ENCODE measurements at regions not wholly inside any gene's neighbourhood (a gene's known extent, or its start where the extent isn't known, plus 50 kb on each side); places are given as distances from the start of the nearest gene placed in this dataset.
A peak's percentile ranks its signal among the peaks of the same experiment; 100 is the strongest.

GRCh38 chr4:14293582-14293981, 666.1 kb upstream of the BOD1L1 start:
- DNase-seq (ENCODE audit: low spot score): no peak
- in situ Hi-C loops (cut with HindIII; ENCODE audit: low sequenced_read_pairs): no loop called here

GRCh38 chr4:14294611-14295010, 667.1 kb upstream of the BOD1L1 start:
- in situ Hi-C loops (cut with HindIII; ENCODE audit: low sequenced_read_pairs): no loop called here
- DNase-seq (ENCODE audit: low spot score): no peak

- peak; percentile 37 for DNase-seq (ENCODE audit: low spot score)
- in situ Hi-C loops (cut with HindIII; ENCODE audit: low sequenced_read_pairs): no loop called here
These were observed 671.6 kb upstream of the BOD1L1 start for GRCh38 chr4:14299166-14299565.

- in situ Hi-C loops (cut with HindIII; ENCODE audit: low sequenced_read_pairs): no loop called here
- no peak for DNase-seq (ENCODE audit: low spot score)
These were observed 674.5 kb upstream of the BOD1L1 start for GRCh38 chr4:14302021-14302420.

- in situ Hi-C loops (cut with HindIII; ENCODE audit: low sequenced_read_pairs): no loop called here
- no peak for DNase-seq (ENCODE audit: low spot score)
These were observed 676.3 kb upstream of the BOD1L1 start for GRCh38 chr4:14303856-14304255.

- DNase-seq (ENCODE audit: low spot score): no peak
- in situ Hi-C loops (cut with HindIII; ENCODE audit: low sequenced_read_pairs): no loop called here
These were observed 680.7 kb upstream of the BOD1L1 start for GRCh38 chr4:14308229-14308651.

GRCh38 chr4:14309431-14309830, 681.9 kb upstream of the BOD1L1 start:
- no peak for DNase-seq (ENCODE audit: low spot score)
- in situ Hi-C loops (cut with HindIII; ENCODE audit: low sequenced_read_pairs): no loop called here

GRCh38 chr4:14313757-14314156, 686.2 kb upstream of the BOD1L1 start:
- in situ Hi-C loops (cut with HindIII; ENCODE audit: low sequenced_read_pairs): no loop called here
- DNase-seq (ENCODE audit: low spot score): no peak

GRCh38 chr4:14315129-14315528, 687.2 kb upstream of the CPEB2 start:
- no peak for DNase-seq (ENCODE audit: low spot score)
- in situ Hi-C loops (cut with HindIII; ENCODE audit: low sequenced_read_pairs): no loop called here

- in situ Hi-C loops (cut with HindIII; ENCODE audit: low sequenced_read_pairs): no loop called here
- no peak for DNase-seq (ENCODE audit: low spot score)
These were observed 684.9 kb upstream of the CPEB2 start for GRCh38 chr4:14317351-14317750.

- in situ Hi-C loops (cut with HindIII; ENCODE audit: low sequenced_read_pairs): no loop called here
- no peak for DNase-seq (ENCODE audit: low spot score)
These were observed 683.6 kb upstream of the CPEB2 start for GRCh38 chr4:14318671-14319070.

GRCh38 chr4:14321723-14322122, 680.6 kb upstream of the CPEB2 start:
- no peak for DNase-seq (ENCODE audit: low spot score)
- in situ Hi-C loops (cut with HindIII; ENCODE audit: low sequenced_read_pairs): no loop called here

GRCh38 chr4:14323191-14323590, 679.1 kb upstream of the CPEB2 start:
- in situ Hi-C loops (cut with HindIII; ENCODE audit: low sequenced_read_pairs): no loop called here
- no peak for DNase-seq (ENCODE audit: low spot score)

GRCh38 chr4:14329228-14329627, 673.1 kb upstream of the CPEB2 start:
- DNase-seq (ENCODE audit: low spot score): no peak
- in situ Hi-C loops (cut with HindIII; ENCODE audit: low sequenced_read_pairs): no loop called here

- no peak for DNase-seq (ENCODE audit: low spot score)
- in situ Hi-C loops (cut with HindIII; ENCODE audit: low sequenced_read_pairs): no loop called here
These were observed 668.7 kb upstream of the CPEB2 start for GRCh38 chr4:14333616-14334015.

- DNase-seq (ENCODE audit: low spot score): no peak
- in situ Hi-C loops (cut with HindIII; ENCODE audit: low sequenced_read_pairs): no loop called here
These were observed 668.1 kb upstream of the CPEB2 start for GRCh38 chr4:14334166-14334565.

- no peak for DNase-seq (ENCODE audit: low spot score)
- in situ Hi-C loops (cut with HindIII; ENCODE audit: low sequenced_read_pairs): no loop called here
These were observed 666.4 kb upstream of the CPEB2 start for GRCh38 chr4:14335872-14336271.

GRCh38 chr4:14336656-14337055, 665.6 kb upstream of the CPEB2 start:
- in situ Hi-C loops (cut with HindIII; ENCODE audit: low sequenced_read_pairs): no loop called here

GRCh38 chr4:14337892-14338584, 664.2 kb upstream of the CPEB2 start:
- no peak for DNase-seq (ENCODE audit: low spot score)
- in situ Hi-C loops (cut with HindIII; ENCODE audit: low sequenced_read_pairs): no loop called here

More at GRCh38 chr4:14336656-14337055, 665.6 kb upstream of the CPEB2 start:
- no peak for DNase-seq (ENCODE audit: low spot score)

GRCh38 chr4:14338585-14339265, 663.6 kb upstream of the CPEB2 start:
- no peak for DNase-seq (ENCODE audit: low spot score)
- in situ Hi-C loops (cut with HindIII; ENCODE audit: low sequenced_read_pairs): no loop called here

- no peak for DNase-seq (ENCODE audit: low spot score)
- in situ Hi-C loops (cut with HindIII; ENCODE audit: low sequenced_read_pairs): no loop called here
These were observed 662.6 kb upstream of the CPEB2 start for GRCh38 chr4:14339715-14340114.
